ENCODE measurements at regions not wholly inside any gene's neighbourhood (a gene's known extent, or its start where the extent isn't known, plus 50 kb on each side); places are given as distances from the start of the nearest gene placed in this dataset.

DNA sequence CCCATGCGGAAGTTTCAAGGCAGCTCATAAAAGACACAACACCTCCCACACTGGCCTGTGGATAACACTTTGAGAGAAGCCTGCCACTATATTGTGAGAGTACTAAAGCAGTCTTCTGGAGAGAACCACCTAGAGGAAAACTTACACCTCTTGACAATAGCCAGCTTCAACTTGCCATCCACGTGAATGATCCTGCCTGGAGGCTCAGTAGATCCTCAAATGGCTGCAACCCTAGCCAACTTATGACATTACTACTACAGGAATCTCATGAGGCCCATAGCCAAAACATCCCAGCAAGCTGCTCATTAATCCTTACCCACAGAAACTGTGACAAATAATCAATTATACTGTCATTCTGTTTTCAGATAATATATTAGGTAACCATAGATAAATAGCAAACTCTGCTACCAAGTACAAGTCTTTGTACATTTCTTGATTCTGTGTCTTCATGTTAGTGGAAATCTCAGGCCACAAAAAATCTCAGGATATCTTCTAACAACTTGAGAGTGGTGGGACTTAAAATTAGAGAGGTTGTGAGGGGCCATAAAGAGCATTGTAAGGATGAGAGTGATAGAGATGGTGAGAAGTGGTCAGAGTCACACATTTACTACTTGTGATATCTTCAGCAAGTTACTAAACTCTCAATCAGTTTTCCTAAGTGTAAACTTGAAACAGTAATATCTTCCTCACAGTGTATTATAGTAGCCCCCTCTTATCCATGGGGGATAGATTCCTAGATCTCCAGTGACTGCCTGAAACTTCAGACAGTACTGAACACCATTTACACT lies 368.0 kb downstream of the C12orf50 start:
- Histone ChIP-seq H3K27ac (peak overlapping the region; percentile 7 to 41 (median 25)), H3K4me1 (no peaks in the 10 kb centered on the region), H3K9me3 (no peaks in the 10 kb centered on the region), H3K27me3 (no peaks in the 10 kb centered on the region), H3K36me3 (no peaks in the 10 kb centered on the region), H3K4me3 (peak overlapping the region in 1 of 3 donors; percentile 51)
- no peak for TF ChIP-seq POLR2A (IDR thresholded peaks at IDR 0.05)
- TF ChIP-seq, protein P1, sequence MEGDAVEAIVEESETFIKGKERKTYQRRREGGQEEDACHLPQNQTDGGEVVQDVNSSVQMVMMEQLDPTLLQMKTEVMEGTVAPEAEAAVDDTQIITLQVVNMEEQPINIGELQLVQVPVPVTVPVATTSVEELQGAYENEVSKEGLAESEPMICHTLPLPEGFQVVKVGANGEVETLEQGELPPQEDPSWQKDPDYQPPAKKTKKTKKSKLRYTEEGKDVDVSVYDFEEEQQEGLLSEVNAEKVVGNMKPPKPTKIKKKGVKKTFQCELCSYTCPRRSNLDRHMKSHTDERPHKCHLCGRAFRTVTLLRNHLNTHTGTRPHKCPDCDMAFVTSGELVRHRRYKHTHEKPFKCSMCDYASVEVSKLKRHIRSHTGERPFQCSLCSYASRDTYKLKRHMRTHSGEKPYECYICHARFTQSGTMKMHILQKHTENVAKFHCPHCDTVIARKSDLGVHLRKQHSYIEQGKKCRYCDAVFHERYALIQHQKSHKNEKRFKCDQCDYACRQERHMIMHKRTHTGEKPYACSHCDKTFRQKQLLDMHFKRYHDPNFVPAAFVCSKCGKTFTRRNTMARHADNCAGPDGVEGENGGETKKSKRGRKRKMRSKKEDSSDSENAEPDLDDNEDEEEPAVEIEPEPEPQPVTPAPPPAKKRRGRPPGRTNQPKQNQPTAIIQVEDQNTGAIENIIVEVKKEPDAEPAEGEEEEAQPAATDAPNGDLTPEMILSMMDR (IDR thresholded peaks at IDR 0.05) = no peak
- intact Hi-C loops (cut with DNase I) = no loop called here
- DNase-seq (no peak), ATAC-seq (peak; percentile 34 to 62 (median 48))
- 82% methylated on average over 1 of the region's 2 CpGs for WGBS (ENCODE audit: insufficient coverage, low coverage, low lambda C conversion rate, missing lambda C conversion rate)

DNA sequence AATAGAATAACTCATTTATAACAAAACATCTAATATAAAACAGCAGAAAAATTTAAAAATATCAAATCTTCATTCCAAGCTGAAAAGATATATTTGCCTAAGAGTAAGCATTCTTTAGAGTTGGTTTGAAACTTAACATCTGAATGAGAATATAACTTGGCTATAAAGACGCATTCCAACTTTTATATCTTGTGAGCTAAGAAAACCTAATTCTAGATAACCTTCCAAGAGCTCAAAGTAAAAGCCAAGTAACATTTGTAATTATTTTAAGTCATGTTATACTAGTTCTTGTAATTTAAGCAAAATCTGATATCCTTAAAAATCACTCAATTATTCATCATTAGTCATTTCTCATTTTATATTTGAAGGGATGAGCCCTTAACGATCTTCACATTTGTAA lies 368.9 kb downstream of the C12orf50 start:
- no peak overlapping the region for H3K4me3 ChIP-seq
- no peaks in the 10 kb centered on the region for H3K36me3 ChIP-seq
- TF ChIP-seq POLR2A (IDR thresholded peaks at IDR 0.05) = no peak
- TF ChIP-seq, protein P1 (IDR thresholded peaks at IDR 0.05) = no peak
- DNase-seq (no peak), ATAC-seq (no peak)
- no peak overlapping the region for H3K27ac ChIP-seq
- WGBS (ENCODE audit: insufficient coverage, low coverage, low lambda C conversion rate, missing lambda C conversion rate) = 79% methylated on average over 2 of the region's 2 CpGs
- intact Hi-C loops (cut with DNase I) = no loop called here
- no peaks in the 10 kb centered on the region for H3K9me3 ChIP-seq
- H3K27me3 ChIP-seq = no peaks in the 10 kb centered on the region
- H3K4me1 ChIP-seq = no peaks in the 10 kb centered on the region

DNA sequence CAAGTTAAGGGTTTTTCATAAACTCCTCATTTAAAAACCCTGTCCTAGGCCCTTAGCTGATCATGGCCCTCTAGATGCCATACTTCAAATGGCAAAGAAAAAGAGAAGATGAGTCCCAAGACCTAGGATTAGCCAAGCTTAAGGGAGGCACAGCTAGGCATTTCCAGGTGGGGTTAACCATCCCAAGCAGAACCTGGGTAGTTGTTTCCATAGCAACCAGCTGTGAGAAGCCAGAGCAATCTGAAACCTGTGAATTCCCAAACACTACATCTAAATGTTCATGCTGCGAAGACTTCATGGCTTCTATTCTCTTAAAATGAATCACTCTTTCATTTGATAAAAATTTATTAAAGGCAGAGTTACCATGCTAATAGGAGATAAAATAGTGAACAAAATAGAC lies 372.9 kb downstream of the C12orf50 start:
- no peak for DNase-seq
- H3K27me3 ChIP-seq = no peaks in the 10 kb centered on the region
- H3K27ac ChIP-seq = no peak overlapping the region
- ATAC-seq = no peak
- no peaks in the 10 kb centered on the region for H3K9me3 ChIP-seq
- 80% methylated on average over 1 of the region's 1 CpG for WGBS (ENCODE audit: insufficient coverage, low coverage, low lambda C conversion rate, missing lambda C conversion rate)
- no peaks in the 10 kb centered on the region for H3K4me1 ChIP-seq
- TF ChIP-seq, protein P1 (IDR thresholded peaks at IDR 0.05) = no peak
- TF ChIP-seq POLR2A (IDR thresholded peaks at IDR 0.05) = no peak
- intact Hi-C loops (cut with DNase I) = no loop called here
- H3K36me3 ChIP-seq = no peaks in the 10 kb centered on the region
- no peak overlapping the region for H3K4me3 ChIP-seq

DNA sequence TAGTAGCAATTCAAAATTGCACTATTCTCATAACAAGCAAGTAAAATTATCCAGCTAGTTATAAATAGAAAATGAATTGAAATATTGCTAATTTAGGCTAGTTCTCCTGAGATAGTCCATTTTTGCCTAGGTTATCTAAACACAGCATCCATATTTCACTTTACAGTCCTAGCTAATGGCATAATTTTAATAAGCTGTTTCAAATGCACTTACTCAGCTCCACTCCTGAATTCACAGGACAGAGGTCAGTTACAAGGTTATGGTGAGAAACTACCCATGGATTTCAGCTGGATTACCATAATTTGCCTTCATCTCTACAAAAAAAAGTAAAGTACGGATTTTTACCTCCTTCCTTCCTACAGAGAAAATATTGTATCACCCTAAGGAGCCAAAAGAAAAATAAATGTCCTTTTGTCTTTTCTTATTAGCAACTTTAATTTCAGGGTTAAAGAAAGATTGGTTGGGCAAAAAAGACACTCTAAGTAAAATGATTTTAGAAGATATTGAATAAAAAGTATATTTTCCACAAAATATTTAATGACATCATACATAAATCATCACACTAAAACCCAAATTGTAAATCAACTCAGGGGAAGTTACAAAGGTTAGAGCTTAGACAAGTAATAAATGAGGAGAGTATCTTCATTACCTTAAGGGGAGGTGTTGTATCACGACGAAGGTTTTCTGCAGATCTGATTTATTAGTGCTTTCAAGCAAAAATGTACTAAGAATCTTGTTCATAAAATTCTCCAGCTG lies 377.4 kb downstream of the C12orf50 start:
- H3K36me3 ChIP-seq = no peaks in the 10 kb centered on the region
- TF ChIP-seq POLR2A (IDR thresholded peaks at IDR 0.05) = no peak
- TF ChIP-seq, protein P1 (IDR thresholded peaks at IDR 0.05) = no peak
- WGBS (ENCODE audit: insufficient coverage, low coverage, low lambda C conversion rate, missing lambda C conversion rate) = 66% methylated on average over 3 of the region's 3 CpGs

More for the DNA sequence above, 377.4 kb downstream of the C12orf50 start:
- no peak for DNase-seq
- H3K27ac ChIP-seq = no peak overlapping the region
- H3K27me3 ChIP-seq = no peaks in the 10 kb centered on the region
- no peaks in the 10 kb centered on the region for H3K9me3 ChIP-seq
- H3K4me3 ChIP-seq = no peak overlapping the region
- no peaks in the 10 kb centered on the region for H3K4me1 ChIP-seq
- ATAC-seq = no peak
- intact Hi-C loops (cut with DNase I) = no loop called here
